Activated naive CD4-positive, alpha-beta T cell treated with anti-CD3 and anti-CD28 coated beads for 36 hours (primary cell): ENCODE measurements at regions not wholly inside any gene's neighbourhood (a gene's known extent, or its start where the extent isn't known, plus 50 kb on each side); places are given as distances from the start of the nearest gene placed in this dataset.

Experiments used
- CTCF ChIA-PET: fragments of 350-600 bp; sonication (Branson Sonifier 250); formaldehyde crosslinking; loops from one replicate; lab custom pipeline; 2021; ENCODE audit warnings: antibody characterized with exemption; lab: Charles Lee
- DNase-seq: peaks from one replicate; pipeline ENCODE4 v3.0.0-alpha.2; 2020
- H3K27ac Mint-ChIP-seq: one replicate; pipeline ENCODE4 v1.8.0; 2021; ENCODE audit warnings: mild to moderate bottlenecking, mixed read lengths
- H3K27me3 Mint-ChIP-seq: one replicate; pipeline ENCODE4 v1.8.0; 2021; ENCODE audit warnings: low read depth, mixed read lengths
- H3K36me3 Mint-ChIP-seq: one replicate; pipeline ENCODE4 v1.8.0; 2021; ENCODE audit warnings: low read depth, mixed read lengths
- H3K4me1 Mint-ChIP-seq: one replicate; pipeline ENCODE4 v1.8.0; 2021; ENCODE audit warnings: low read depth, mixed read lengths
- H3K4me3 Mint-ChIP-seq: one replicate; pipeline ENCODE4 v1.8.0; 2021; ENCODE audit warnings: mild to moderate bottlenecking, moderate library complexity, mixed read lengths
- H3K9me3 Mint-ChIP-seq: one replicate; pipeline ENCODE4 v1.8.0; 2021; ENCODE audit warnings: mixed read lengths
- intact Hi-C: fragments of 100-400 bp; cut with micrococcal nuclease; formaldehyde crosslinking; loops from one replicate; pipeline ENCODE4 v1.15.1; 2023

DNA sequence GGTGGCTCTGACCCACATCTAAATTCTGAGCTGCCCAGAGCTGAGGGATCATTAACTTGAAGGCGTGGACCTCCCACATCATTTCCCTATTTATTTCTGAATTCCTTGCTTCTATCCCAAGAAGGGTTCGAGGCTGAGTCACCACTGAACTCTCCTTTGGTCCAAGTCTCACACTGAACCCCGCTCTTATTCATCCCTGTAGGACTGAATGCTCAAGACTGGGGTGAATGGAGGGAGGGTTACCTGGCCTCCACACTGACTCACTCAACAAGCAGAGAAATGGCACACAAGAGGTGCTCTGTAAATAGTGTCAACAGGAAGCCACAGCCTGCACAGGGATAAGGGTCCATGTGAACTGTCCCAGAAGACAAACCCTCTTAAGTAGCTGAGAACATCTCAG is 79.1 kb upstream of the FSTL4 start:
- no peaks in the 10 kb centered on the region for H3K36me3 Mint-ChIP-seq
- CTCF ChIA-PET, result no interaction called here
- peaks cover 24% of the 10 kb centered on the region for H3K27me3 Mint-ChIP-seq
- no peak for DNase-seq
- no peaks in the 10 kb centered on the region for H3K9me3 Mint-ChIP-seq
- no peak overlapping the region for H3K4me3 Mint-ChIP-seq
- peaks cover 2% of the 10 kb centered on the region for H3K4me1 Mint-ChIP-seq
- no peak overlapping the region for H3K27ac Mint-ChIP-seq
- intact Hi-C loops, result no loop called here

DNA sequence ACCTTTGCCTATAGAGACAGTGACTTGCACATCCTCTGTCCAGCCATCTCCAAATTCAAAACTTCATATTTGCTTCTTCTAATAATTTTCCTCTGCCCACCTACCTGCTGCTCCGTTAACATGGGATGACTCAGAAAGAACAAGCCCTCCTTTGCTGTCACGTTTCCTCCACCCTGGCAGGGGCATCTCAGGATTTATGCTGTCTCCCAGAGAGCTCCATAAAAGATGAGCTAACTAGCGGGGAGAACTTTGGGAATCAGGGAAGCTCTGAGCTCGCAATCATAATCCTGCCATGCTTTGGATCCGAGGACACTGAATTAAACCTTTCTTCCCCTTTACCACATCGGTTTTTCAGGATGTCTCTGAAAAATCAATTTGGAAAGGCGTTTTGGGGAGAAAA is 78.4 kb upstream of the FSTL4 start:
- Mint-ChIP-seq H3K4me3 (no peak overlapping the region), H3K27me3 (peaks cover 22% of the 10 kb centered on the region), H3K27ac (no peak overlapping the region), H3K4me1 (peaks cover 2% of the 10 kb centered on the region), H3K9me3 (no peaks in the 10 kb centered on the region), H3K36me3 (no peaks in the 10 kb centered on the region)
- CTCF ChIA-PET, result no interaction called here
- no peak for DNase-seq
- intact Hi-C loops, result no loop called here

DNA sequence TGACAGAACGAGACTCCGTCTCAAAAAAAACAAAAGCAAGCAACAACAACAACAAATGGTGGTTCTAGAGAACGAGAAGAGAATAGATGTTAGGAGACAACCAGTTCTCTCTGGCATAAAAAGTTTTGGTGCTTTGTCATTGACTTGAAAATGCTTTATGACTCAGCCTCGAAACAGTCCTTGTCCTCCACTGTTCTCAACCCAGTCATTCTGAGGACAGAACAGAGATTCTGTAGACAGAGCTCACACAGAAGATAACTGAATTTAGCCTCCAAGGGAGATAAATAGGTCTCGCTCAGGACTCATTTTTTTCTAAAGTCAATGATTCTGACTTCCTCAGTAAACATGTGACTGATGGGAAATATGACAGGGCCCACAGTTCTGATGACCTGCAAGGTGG is 76.0 kb upstream of the FSTL4 start:
- H3K9me3 Mint-ChIP-seq, result no peaks in the 10 kb centered on the region
- H3K4me1 Mint-ChIP-seq, result no peaks in the 10 kb centered on the region
- H3K27me3 Mint-ChIP-seq, result peaks cover 20% of the 10 kb centered on the region
- CTCF ChIA-PET, result no interaction called here
- DNase-seq, result no peak
- no peak overlapping the region for H3K4me3 Mint-ChIP-seq
- intact Hi-C loops, result loop anchor here (1.0 kb wide), 1 partner anchor 11 kb away; no protein-coding TSS in a partner anchor
- H3K36me3 Mint-ChIP-seq, result no peaks in the 10 kb centered on the region
- H3K27ac Mint-ChIP-seq, result no peak overlapping the region

DNA sequence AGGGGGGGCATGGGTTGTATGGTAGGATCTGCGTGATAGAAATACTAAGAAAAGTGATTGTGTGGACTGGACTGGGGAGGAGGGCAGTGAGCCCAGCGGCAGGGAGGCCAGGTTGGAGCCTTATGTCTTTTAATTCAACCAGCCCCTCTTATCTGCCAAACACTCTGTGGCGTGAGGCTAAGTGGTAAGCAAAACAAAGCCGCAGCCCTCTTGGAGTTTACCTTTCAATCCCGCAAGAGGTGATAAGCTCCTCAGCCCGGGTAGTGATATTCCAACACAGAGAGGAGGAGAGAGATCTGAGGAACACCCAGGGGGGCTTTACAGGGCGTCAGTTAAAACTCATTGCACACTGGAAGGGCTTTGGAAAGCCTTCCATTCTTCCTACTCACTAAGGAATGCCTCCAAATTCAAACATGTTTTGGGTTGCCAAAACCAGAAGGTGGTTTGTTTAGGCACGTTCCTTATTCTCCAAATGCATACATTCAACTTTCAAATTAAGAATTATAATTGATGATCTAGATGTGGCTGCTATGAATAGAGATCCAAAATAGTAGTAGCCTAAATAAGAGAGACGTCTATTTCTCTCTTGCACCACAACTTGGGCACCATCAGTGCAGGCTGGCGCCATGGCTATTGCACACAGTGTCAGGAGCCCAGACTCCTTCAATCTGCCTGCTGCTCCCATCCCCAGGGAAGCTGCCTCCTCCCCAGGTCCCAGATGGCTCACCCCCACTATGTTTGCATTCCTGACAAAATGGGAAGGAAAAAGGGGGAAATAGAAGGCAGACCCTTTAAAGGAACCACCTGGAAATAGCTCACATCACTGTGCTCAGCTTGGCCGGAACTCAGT is 75.1 kb upstream of the FSTL4 start:
- Mint-ChIP-seq H3K27me3 (peaks cover 20% of the 10 kb centered on the region), H3K4me3 (no peak overlapping the region), H3K9me3 (no peaks in the 10 kb centered on the region), H3K4me1 (no peaks in the 10 kb centered on the region), H3K27ac (no peak overlapping the region), H3K36me3 (no peaks in the 10 kb centered on the region)
- DNase-seq, result no peak
- intact Hi-C loops, result loop anchor here (1.0 kb wide), 1 partner anchor 12 kb away; no protein-coding TSS in a partner anchor
- CTCF ChIA-PET, result no interaction called here

DNA sequence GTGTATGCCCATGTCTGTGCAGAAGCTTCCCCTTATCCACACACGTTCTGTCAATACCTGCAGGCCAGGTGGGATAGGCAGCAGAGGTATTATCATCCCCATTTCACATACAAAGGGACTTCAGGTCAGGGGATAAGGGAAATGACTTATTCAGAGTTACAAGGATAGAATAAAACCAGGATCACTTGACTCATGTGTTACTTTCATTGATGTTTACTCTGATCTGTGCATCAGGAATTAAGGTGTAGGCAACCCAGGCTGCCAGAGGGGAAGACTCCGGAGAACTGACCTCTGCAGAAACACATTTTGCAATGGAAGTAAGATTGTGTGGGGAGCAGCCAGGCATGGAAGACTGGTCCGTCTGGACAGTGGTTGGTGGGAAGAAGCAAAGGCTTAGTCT is 74.2 kb upstream of the FSTL4 start:
- Mint-ChIP-seq H3K36me3 (no peaks in the 10 kb centered on the region), H3K27me3 (peaks cover 20% of the 10 kb centered on the region), H3K27ac (no peak overlapping the region), H3K9me3 (no peaks in the 10 kb centered on the region), H3K4me3 (no peak overlapping the region), H3K4me1 (peaks cover 4% of the 10 kb centered on the region)
- no peak for DNase-seq
- intact Hi-C loops, result no loop called here
- CTCF ChIA-PET, result no interaction called here

DNA sequence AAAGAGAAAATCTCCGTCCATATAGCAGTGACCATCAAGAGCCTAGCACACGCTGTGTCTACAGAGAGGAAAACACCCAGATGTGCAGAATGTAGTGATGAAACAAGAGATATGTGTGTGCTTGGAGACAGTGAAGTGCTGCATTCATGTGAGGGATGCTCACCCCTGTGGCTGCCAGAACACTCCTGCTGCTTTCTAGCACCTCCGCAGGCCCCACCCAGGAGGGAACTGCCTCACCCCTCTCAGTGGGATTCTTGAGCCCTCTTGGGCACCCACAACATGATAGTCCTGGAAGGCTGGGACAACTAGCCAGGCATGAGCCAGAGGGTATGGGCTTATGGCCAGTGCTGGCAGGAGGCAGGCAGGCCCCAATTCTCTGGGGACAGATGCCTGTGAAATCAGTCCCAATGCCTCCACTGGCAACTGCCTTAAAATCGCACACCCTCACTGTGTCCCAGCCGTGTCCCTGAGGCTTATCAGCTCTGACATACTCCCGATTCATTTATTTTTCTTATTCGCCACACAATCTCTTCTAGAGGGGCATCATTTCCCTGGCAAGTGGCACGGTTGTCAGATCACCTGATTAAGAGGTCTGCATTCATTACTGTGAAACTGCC is 73.2 kb upstream of the FSTL4 start:
- CTCF ChIA-PET, result no interaction called here
- intact Hi-C loops, result no loop called here
- no peaks in the 10 kb centered on the region for H3K36me3 Mint-ChIP-seq
- no peaks in the 10 kb centered on the region for H3K9me3 Mint-ChIP-seq
- H3K4me3 Mint-ChIP-seq, result no peak overlapping the region
- DNase-seq, result no peak
- peaks cover 16% of the 10 kb centered on the region for H3K27me3 Mint-ChIP-seq
- H3K27ac Mint-ChIP-seq, result no peak overlapping the region
- peaks cover 4% of the 10 kb centered on the region for H3K4me1 Mint-ChIP-seq

DNA sequence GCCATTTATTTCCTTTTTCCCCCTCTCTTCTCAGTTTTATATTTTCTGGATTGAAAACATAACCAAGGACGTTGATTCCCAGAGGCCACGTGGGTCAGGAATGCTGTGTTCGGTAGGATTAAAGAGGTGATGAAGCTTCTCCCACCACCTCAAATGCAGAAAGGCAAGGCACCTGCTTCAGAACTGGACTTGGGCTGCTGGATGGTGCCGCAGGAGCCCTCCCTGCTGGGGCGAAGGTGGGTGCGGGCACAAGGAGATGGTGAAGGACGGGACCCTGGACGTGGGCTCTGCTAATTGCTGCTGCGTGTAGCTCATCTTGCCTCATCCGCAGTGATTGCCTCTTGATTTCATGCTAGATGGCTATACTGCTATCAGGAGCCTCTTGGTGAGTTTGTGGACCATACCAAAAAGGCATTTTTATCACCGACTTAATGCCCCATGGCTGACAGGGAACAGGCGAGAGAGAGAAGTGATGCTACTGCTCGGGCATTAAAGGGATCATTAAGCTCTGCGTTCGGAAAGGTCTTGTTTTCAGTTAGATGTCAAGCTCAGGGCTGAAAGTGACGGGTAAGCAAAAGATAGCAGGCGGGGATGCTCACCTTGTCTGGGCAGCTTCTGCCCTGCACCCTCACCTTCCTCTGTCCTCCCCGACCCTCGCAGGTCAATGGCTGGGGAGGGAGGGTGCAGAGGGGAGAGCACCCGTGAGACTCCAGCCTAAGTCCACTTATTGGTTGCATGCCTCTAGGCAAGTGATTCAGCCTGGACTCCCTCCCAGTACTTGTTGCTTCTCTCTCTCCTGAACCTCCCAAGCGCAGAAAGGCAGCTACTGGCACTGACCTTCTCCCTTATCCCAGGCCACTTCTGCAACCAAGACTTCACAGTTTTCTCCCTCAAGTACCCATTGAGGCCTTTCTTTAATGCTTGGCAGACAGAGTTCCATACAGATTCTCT is 71.6 kb upstream of the FSTL4 start:
- Mint-ChIP-seq H3K27me3 (peaks cover 9% of the 10 kb centered on the region), H3K27ac (no peak overlapping the region), H3K4me3 (no peak overlapping the region), H3K36me3 (no peaks in the 10 kb centered on the region), H3K9me3 (no peaks in the 10 kb centered on the region), H3K4me1 (peaks cover 4% of the 10 kb centered on the region)
- CTCF ChIA-PET, result interaction anchor here (1.0 kb wide), 1 partner anchor 185 kb away, joined by 3 read pairs; no protein-coding TSS in a partner anchor
- intact Hi-C loops, result no loop called here
- DNase-seq, result no peak

DNA sequence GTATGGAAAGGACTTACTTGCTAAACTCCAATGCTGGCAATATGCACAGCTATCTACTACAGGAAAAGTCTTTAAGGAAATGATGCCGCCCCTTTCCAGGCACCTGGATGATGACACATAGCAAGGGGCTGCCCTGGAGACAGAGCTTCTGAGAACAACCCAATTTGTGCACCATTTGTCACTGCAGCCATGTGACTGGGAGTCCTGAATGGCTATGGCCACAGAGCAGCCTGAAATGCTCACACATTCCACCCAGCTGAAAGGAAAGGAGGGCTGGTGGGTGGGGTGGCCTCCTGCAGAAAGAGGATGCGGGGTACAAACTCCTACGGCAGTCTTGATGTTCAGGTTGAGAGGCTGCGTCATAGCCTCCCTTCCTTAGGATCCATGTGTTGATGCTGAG is 70.1 kb upstream of the FSTL4 start:
- peaks cover 4% of the 10 kb centered on the region for H3K4me1 Mint-ChIP-seq
- no peak overlapping the region for H3K4me3 Mint-ChIP-seq
- DNase-seq, result peak; percentile 32
- CTCF ChIA-PET, result no interaction called here
- no peaks in the 10 kb centered on the region for H3K9me3 Mint-ChIP-seq
- H3K27me3 Mint-ChIP-seq, result peaks cover 6% of the 10 kb centered on the region
- intact Hi-C loops, result no loop called here
- no peak overlapping the region for H3K27ac Mint-ChIP-seq
- H3K36me3 Mint-ChIP-seq, result no peaks in the 10 kb centered on the region

DNA sequence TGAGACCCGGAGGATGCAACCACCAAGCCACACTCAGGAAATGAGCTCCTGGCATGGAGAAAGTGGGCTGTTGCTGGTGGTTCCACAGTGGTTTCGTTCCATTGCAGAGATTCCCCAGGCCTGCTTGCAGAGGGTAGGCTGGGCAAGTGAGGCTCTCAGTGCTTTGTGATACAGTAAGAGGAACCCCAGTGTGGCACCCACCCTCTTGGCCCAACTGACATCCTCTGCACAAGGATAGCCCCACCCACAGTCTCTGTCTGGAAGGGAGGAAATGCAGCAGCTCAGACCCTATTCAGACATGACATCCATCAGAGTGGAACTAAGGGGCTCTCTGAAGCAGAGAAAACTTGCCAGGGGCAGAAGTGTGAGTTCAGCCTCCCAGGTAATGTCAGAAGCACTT is 69.6 kb upstream of the FSTL4 start:
- H3K36me3 Mint-ChIP-seq, result no peaks in the 10 kb centered on the region
- intact Hi-C loops, result no loop called here
- H3K9me3 Mint-ChIP-seq, result no peaks in the 10 kb centered on the region
- DNase-seq, result no peak
- no peak overlapping the region for H3K4me3 Mint-ChIP-seq
- H3K4me1 Mint-ChIP-seq, result peaks cover 4% of the 10 kb centered on the region
- CTCF ChIA-PET, result no interaction called here
- H3K27ac Mint-ChIP-seq, result no peak overlapping the region
- peaks cover 5% of the 10 kb centered on the region for H3K27me3 Mint-ChIP-seq

DNA sequence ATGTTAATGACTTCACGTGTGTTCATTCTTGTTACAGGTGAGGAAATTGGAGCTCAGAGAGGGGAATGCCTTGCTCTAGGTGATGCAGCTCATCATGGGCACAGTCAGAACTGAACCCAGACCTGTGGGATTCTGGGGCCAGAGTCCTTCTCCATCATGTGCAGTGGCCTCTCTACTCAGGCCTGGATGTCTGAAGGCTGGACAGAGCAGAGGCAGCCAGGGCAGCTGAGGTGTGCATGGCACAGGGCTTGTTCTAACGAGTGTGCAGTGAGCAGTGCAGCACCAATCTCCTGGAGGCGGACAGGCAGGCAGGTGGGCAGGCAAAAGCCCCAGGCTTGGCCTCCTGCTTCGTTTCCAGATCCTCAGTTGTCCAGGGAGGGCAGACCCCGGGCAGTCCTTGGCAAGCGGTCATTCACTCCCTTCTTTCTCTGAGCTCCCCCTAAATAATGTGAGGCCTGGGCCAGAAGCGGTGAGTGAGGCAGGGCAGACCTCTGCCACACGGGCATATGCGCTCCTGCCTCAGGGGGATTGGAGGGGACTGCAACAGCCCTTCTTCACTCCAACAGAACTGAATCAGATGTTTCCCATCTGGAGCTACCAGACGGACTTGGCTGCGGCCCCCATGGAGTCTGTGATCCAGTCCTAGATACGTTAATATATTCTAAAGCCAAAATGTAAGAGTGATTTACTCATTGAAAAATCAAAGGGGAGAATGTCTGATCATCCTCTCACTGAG is 68.7 kb upstream of the FSTL4 start:
- H3K9me3 Mint-ChIP-seq, result no peaks in the 10 kb centered on the region
- intact Hi-C loops, result no loop called here
- no peak overlapping the region for H3K27ac Mint-ChIP-seq
- no peak overlapping the region for H3K4me3 Mint-ChIP-seq
- H3K36me3 Mint-ChIP-seq, result no peaks in the 10 kb centered on the region
- CTCF ChIA-PET, result no interaction called here
- H3K4me1 Mint-ChIP-seq, result peaks cover 4% of the 10 kb centered on the region
- H3K27me3 Mint-ChIP-seq, result no peaks in the 10 kb centered on the region
- DNase-seq, result no peak

DNA sequence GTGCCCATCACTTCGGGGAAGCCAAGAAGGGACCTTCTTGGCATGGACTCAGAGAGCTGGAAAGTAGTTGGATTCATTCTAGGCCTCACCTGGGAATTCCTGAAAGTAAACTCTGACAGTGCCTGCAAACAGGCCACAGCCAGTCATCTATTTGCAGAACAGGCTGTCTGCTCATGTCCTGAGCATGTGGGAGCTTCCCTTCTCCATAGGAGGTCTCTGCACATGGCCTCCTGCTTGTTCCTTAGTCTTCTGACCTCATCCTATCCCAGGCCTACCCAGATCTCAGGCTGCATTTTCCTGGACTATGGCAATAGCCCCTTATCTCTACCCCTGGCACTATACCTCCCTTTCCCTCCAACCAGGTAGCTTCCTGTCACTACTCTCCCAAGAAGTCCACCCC is 67.2 kb upstream of the FSTL4 start:
- Mint-ChIP-seq H3K36me3 (no peaks in the 10 kb centered on the region), H3K27ac (no peak overlapping the region), H3K27me3 (no peaks in the 10 kb centered on the region), H3K4me3 (no peak overlapping the region), H3K4me1 (peaks cover 4% of the 10 kb centered on the region), H3K9me3 (no peaks in the 10 kb centered on the region)
- DNase-seq, result no peak
- CTCF ChIA-PET, result no interaction called here
- intact Hi-C loops, result no loop called here
